Ovary (tissue), 3 donors: ENCODE measurements at regions not wholly inside any gene's neighbourhood (a gene's known extent, or its start where the extent isn't known, plus 50 kb on each side); places are given as distances from the start of the nearest gene placed in this dataset.

Experiments used
- EP300 ChIP-seq: sonication (generic); formaldehyde crosslinking; IDR thresholded peaks from one replicate; pipeline ENCODE4 v1.6.1; 2017; ENCODE audit warnings: antibody characterized with exemption
- POLR2A ChIP-seq: fragments of 450-650 bp; IDR thresholded peaks from one replicate; pipeline ENCODE4 v1.6.1; 2017; ENCODE audit warnings: antibody characterized with exemption, mild to moderate bottlenecking, moderate library complexity
- TF ChIP-seq, protein P1 (sequence below), 3 donors: fragments of 450-650 bp in 2 of 3; fragments of 200-600 bp in 1 of 3; IDR thresholded peaks; one replicate each; pipeline versions ENCODE4 v1.5.1 to v1.8.0; 2016 to 2022; ENCODE audit warnings: antibody characterized with exemption in 3 of 3, mild to moderate bottlenecking in 1 of 3
- donor health status: DM: no; HTN: no; CAD: no.

DNA sequence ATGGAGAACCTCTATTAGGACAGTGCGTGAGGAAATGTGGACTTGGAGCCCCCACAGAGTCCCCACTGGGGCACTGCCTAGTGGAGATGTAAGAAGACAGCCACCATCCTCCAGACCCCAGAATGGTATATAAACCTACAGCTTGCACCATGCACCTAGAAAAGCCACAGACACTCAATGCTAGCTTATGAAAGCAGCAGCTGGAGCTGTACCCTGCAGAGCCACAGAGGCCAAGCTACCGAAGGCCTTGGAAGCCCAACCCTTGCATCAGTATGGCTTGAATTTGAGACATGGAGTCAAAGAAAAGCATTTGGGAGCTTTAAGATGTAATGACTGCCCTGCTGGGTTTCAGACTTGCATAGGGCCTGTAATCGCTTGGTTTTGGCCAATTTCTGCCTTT, 361.3 kb downstream of the ZNF248 start:
- no peak for TF ChIP-seq EP300
- TF ChIP-seq, protein P1, sequence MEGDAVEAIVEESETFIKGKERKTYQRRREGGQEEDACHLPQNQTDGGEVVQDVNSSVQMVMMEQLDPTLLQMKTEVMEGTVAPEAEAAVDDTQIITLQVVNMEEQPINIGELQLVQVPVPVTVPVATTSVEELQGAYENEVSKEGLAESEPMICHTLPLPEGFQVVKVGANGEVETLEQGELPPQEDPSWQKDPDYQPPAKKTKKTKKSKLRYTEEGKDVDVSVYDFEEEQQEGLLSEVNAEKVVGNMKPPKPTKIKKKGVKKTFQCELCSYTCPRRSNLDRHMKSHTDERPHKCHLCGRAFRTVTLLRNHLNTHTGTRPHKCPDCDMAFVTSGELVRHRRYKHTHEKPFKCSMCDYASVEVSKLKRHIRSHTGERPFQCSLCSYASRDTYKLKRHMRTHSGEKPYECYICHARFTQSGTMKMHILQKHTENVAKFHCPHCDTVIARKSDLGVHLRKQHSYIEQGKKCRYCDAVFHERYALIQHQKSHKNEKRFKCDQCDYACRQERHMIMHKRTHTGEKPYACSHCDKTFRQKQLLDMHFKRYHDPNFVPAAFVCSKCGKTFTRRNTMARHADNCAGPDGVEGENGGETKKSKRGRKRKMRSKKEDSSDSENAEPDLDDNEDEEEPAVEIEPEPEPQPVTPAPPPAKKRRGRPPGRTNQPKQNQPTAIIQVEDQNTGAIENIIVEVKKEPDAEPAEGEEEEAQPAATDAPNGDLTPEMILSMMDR (IDR thresholded peaks at IDR 0.05) = no peak
- no peak for TF ChIP-seq POLR2A
